Upper lobe of left lung (tissue), 4 donors: ENCODE measurements at regions not wholly inside any gene's neighbourhood (a gene's known extent, or its start where the extent isn't known, plus 50 kb on each side); places are given as distances from the start of the nearest gene placed in this dataset.

ENCODE experiments used
- CTCF ChIP-seq, 6 experiments: fragments of 450-650 bp in 4 of 6; fragments of 200-600 bp in 2 of 6; sonication (generic) in 2 of 6; IDR thresholded peaks; one replicate each; pipeline ENCODE4 v1.5.1; 2016 to 2019; ENCODE audit warnings: antibody characterized with exemption in 6 of 6
- EP300 ChIP-seq, 4 donors: sonication (generic); formaldehyde crosslinking; IDR thresholded peaks; one replicate each; pipeline ENCODE4 v1.5.1; 2017; ENCODE audit warnings: antibody characterized with exemption in 4 of 4, control low read depth in 2 of 4
- POLR2A ChIP-seq, 4 donors: fragments of 450-650 bp; IDR thresholded peaks; one replicate each; pipeline ENCODE4 v1.5.1; 2016 to 2017; ENCODE audit warnings: antibody characterized with exemption in 4 of 4, mild to moderate bottlenecking in 2 of 4
- POLR2AphosphoS5 ChIP-seq, 2 donors: sonication (generic); formaldehyde crosslinking; IDR thresholded peaks; one replicate each; pipeline ENCODE4 v1.5.1; 2017; ENCODE audit warnings: antibody characterized with exemption in 2 of 2

- TF ChIP-seq CTCF (IDR thresholded peaks at IDR 0.05) (no peak), POLR2A (IDR thresholded peaks at IDR 0.05) (no peak), EP300 (IDR thresholded peaks at IDR 0.05) (no peak), POLR2AphosphoS5 (IDR thresholded peaks at IDR 0.05) (no peak)
Observed at GRCh38 chr2:182598626-182599025, 117.4 kb upstream of the DNAJC10 start.
